GM19238 (cell line): ENCODE measurements at regions not wholly inside any gene's neighbourhood (a gene's known extent, or its start where the extent isn't known, plus 50 kb on each side); places are given as distances from the start of the nearest gene placed in this dataset.

Source experiments
- DNase-seq: peaks from one replicate; pipeline ENCODE4 v3.0.0; 2011; ENCODE audit warnings: low spot score; ENCODE audit not compliant: insufficient read length

- DNase-seq = no peak
Observed at GRCh38 chr19:46911456-46911855, 50.7 kb downstream of the ARHGAP35 start.

DNA sequence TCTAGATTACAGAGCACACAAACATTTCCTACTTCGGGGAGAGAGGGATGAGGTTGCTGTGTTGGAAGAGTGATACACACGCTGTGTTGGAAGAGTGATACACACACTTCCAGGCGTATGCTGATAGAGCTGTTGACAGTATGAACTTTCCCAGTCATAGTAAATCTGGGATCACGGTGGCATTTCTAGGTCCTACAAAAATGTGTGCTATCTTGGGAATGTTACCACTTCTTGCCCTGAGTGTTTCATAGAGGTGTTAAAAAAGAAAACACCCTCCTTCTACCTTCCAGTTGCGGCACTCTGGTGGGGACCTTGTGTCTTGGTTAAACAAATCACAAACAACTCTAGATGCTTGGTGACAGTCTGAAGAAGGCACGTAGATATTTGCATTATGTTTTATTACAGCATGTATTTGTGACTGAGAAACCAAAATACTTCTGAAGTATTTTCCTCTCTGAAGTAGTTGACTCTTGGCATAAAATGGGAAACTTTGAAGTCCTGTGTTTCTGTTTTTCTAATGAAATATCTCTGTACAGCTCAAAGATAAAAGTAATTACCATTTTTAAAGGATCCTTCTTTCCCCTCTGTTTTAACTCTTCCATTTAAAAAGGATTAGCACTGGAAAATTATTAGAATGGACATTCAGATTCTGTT lies 52.5 kb downstream of the ARHGAP35 start:
- no peak for DNase-seq

GRCh38 chr19:46913852-46914430 lies 53.1 kb downstream of the ARHGAP35 start:
- DNase-seq = peak; percentile 10

DNA sequence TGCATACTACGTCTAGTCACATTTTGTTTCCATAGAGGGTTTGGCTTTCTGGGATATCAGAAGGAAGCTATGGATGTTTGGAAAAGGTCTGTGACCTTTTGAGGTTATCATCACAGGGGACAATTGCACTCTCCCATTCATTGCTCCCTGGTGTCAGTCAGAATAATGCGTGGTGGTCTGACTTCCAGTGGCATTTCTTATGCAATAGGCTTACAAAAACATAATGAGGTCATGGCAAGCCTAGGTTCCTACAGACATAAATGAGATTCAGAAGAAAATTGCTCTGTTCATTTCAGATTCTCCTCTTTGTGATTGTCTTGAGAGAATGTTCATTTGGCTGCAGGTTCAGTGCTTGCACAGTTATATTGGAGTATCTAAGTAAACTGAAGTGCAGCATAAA lies 54.6 kb downstream of the ARHGAP35 start:
- DNase-seq = no peak

DNA sequence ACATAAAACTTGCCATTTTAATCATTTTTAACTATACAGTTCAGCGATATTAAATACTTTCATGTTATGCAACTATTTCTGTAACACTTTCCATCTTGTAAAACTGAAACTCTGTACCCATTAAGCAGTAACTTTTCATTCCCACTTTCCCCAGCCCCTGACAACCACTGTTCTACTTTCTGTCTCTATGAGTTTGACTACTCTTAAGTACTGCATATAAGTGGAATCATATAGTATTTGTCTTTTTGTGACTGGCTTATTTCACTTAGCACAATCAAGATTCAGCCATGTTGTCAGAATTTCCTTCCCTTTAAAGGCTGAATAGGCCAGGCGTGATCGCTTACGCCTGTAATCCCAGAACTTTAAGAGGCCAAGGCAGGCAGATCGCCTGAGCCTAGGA lies 56.2 kb downstream of the ARHGAP35 start:
- DNase-seq = no peak

GRCh38 chr19:46919324-46919723 lies 58.5 kb downstream of the ARHGAP35 start:
- no peak for DNase-seq

DNA sequence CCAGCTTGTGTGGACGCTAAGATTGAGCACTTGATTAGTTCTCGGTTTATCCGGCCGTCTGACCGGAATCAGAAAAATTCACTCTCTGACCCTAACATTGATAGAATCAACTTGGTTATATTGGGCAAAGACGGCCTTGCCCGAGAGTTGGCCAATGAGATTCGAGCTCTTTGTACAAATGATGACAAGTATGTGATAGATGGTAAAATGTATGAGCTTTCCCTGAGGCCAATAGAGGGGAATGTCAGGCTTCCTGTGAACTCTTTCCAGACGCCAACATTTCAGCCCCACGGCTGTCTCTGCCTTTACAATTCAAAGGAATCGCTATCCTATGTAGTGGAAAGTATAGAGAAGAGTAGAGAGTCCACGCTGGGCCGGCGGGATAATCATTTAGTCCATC lies 59.6 kb downstream of the ARHGAP35 start:
- DNase-seq = no peak

GRCh38 chr19:46921071-46921470 lies 60.3 kb downstream of the ARHGAP35 start:
- no peak for DNase-seq

DNA sequence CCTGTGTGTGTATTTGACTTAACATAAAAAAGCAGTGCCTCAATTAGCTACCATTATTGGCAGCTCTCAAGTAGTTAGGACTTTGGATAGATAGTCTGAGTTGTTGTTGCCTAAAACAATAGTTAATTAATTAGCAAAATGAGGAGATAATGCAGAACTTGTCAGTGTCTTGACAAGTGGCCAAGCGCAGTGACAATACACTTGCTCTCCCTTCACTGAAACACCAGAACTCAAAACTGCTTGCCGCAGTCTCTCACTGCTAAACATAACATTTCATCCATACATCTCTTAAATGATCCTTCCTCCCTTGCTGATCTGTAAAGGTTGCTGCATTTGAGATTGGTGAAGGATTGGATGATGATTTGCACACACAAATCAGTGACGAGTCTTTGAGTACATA lies 61.7 kb downstream of the ARHGAP35 start:
- DNase-seq = no peak

- DNase-seq = no peak
Observed at GRCh38 chr19:46924874-46925547, 64.2 kb downstream of the ARHGAP35 start.

GRCh38 chr19:46925548-46925950 lies 64.8 kb downstream of the ARHGAP35 start:
- DNase-seq = no peak

GRCh38 chr19:46926170-46927071 lies 65.6 kb downstream of the ARHGAP35 start:
- DNase-seq = no peak

- DNase-seq = no peak
Observed at GRCh38 chr19:46927106-46927505, 66.3 kb downstream of the ARHGAP35 start.

- no peak for DNase-seq
Observed at GRCh38 chr19:46927893-46928292, 67.1 kb downstream of the ARHGAP35 start.

DNA sequence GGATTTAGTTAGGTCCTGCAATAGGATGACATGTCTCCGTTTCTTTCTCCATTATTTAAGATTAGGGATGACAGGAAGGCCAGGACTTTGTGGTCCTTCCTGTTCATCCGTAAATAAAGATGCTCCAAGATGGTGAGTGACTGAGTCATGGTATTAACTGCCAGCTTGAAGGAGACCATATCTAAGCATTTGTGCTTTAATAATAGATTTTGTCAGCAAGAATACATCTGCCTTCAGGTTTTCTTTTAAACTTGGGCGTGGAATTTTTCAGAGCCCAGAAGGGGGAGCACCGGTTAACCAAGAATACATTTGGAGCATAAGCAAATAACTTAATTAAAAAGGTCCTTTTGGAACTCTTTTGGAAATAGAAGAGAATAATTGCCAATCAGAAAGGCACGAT lies 68.2 kb downstream of the ARHGAP35 start:
- no peak for DNase-seq

DNA sequence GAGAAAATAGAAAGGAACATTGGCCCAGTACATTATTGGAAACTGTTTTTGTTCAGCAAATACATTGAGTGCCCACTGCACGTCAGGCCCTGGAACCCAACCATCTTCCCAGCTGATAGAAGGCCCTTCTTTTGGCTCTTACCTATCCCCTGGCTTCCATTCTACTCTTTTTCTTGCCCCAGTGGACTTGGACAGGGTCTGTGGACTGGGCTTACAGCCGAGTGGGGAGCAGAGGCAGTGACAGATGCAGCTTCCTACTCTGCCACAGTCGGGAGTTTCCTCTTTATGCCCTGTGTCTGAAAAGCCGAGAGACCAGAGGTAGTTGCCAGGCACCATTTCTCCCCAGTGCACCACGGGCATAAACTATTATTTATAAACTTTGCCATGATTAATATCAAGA lies 70.4 kb downstream of the ARHGAP35 start:
- no peak for DNase-seq

GRCh38 chr19:46932346-46932745 lies 71.5 kb downstream of the ARHGAP35 start:
- no peak for DNase-seq

DNA sequence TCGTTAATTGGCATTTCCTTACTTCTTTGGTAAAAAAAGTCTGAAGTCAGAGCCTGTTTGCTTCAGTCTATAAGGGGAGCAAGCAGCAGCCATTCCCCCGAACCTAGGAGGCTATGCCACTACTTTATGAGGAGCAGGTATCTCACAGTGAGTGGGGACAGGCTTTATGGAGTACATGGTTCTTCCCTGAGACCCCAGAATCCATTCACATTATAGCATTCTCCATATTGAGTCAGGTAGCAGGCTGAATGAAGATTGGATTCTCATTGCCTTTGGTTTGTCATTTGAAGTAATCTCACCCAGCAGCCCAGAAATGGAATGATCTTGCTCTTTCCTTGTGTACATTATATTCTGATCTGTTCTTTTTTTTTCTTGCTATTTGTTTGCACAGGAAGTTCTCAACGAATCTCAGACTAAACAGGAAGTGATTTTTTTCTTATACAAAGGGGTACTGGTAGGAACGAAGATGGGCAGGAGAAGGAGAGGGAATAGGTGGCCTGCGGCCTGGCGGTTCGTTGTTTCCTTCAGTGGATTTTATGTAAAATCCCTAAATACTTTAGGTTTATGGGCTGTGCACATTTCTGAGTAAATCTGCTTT lies 74.4 kb downstream of the ARHGAP35 start:
- DNase-seq = no peak

GRCh38 chr19:46943150-46943946 lies 76.3 kb upstream of the NPAS1 start:
- DNase-seq = no peak

DNA sequence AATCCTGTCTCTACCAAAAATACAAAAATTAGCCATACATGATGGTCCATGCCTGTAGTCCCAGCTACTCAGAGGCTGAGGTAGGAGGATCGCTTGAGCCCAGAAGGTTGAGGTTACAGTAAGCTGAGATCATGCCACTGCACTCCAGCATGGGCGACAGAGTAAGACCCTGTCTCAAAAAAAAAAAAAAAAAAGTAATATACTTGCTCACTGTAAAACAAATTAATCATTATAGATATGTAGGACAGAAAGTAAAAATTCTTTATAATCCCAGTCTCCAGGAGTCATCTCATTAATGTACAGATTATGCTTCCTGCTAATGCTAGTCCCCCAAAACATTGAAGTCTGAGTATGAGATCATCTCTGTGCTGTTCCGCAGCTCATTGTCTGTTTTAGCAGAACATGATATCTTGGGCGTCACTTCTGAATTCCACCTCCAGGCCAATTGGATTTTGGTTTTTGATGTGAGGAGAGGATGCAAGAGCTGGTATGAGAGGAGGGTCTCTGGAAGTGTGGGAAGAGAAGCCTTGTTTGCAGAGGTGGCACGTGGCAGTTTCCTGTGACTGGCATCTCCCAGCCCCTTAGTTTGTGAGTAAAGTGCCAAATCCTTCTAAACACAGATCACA lies 75.4 kb upstream of the NPAS1 start:
- DNase-seq = no peak
